Upper lobe of left lung (tissue), 4 donors: ENCODE measurements at regions not wholly inside any gene's neighbourhood (a gene's known extent, or its start where the extent isn't known, plus 50 kb on each side); places are given as distances from the start of the nearest gene placed in this dataset.

ENCODE experiments used
- POLR2A ChIP-seq, 4 donors: fragments of 450-650 bp; IDR thresholded peaks; one replicate each; pipeline ENCODE4 v1.5.1; 2016 to 2017; ENCODE audit warnings: antibody characterized with exemption in 4 of 4, mild to moderate bottlenecking in 2 of 4
- POLR2AphosphoS5 ChIP-seq, 2 donors: sonication (generic); formaldehyde crosslinking; IDR thresholded peaks; one replicate each; pipeline ENCODE4 v1.5.1; 2017; ENCODE audit warnings: antibody characterized with exemption in 2 of 2
- TF ChIP-seq, protein P1 (sequence below), 6 experiments: fragments of 450-650 bp in 4 of 6; fragments of 200-600 bp in 2 of 6; sonication (generic) in 2 of 6; IDR thresholded peaks; one replicate each; pipeline ENCODE4 v1.5.1; 2016 to 2019; ENCODE audit warnings: antibody characterized with exemption in 6 of 6

DNA sequence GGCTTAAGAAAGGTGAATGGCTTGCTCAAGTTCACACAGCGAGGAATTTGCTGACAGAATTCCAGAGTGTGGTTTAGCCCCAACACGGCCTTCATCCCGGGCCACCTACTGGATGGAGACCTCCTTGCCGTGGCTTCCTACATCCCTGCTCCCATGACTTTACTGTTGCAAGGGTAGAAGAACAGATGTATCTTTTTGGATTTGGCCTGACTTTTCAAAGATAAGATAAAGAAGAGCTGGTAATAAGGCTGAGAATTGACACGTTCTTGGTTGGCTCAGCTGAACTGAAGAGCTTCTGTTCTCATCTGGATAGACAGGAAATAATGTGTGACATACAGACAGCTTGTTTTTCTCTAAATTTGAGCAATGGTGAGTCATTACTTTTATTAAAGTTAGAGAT lies 113.1 kb downstream of the KLF5 start:
- TF ChIP-seq, protein P1, sequence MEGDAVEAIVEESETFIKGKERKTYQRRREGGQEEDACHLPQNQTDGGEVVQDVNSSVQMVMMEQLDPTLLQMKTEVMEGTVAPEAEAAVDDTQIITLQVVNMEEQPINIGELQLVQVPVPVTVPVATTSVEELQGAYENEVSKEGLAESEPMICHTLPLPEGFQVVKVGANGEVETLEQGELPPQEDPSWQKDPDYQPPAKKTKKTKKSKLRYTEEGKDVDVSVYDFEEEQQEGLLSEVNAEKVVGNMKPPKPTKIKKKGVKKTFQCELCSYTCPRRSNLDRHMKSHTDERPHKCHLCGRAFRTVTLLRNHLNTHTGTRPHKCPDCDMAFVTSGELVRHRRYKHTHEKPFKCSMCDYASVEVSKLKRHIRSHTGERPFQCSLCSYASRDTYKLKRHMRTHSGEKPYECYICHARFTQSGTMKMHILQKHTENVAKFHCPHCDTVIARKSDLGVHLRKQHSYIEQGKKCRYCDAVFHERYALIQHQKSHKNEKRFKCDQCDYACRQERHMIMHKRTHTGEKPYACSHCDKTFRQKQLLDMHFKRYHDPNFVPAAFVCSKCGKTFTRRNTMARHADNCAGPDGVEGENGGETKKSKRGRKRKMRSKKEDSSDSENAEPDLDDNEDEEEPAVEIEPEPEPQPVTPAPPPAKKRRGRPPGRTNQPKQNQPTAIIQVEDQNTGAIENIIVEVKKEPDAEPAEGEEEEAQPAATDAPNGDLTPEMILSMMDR (IDR thresholded peaks at IDR 0.05) = no peak
- TF ChIP-seq POLR2A (IDR thresholded peaks at IDR 0.05) = no peak
- TF ChIP-seq POLR2AphosphoS5 (IDR thresholded peaks at IDR 0.05) = no peak
